ENCODE measurements at regions not wholly inside any gene's neighbourhood (a gene's known extent, or its start where the extent isn't known, plus 50 kb on each side); places are given as distances from the start of the nearest gene placed in this dataset.

DNA sequence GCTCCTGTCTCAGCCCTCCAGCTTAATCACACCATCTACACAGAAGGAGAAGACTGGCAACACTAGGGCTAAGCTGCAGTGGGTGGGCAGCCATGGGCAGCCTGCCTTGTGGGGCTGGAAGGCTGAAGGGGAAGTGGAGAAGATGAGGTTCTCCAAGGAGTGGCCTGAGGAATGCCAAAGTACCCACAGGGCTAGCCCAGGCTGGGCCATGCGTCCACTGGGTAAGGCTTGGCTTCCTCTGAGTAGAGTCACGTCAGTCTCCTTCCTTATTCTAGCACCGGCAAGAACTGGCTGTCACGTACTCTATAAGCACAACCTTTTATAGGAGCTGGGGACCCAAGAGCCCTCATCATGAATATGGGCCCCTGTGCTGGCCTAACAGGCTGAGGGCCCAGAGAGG is 110.6 kb upstream of the SIRPA start:
- Histone ChIP-seq H3K4me2 (ENCODE audit: low read length) (no peak overlapping the region), H3K79me2 (ENCODE audit: insufficient read depth, low read length) (no peaks in the 10 kb centered on the region), H2AFZ (ENCODE audit: low read length) (no peak overlapping the region), H3K4me1 (ENCODE audit: insufficient read depth, low read length, severe bottlenecking) (no peaks in the 10 kb centered on the region), H3K9me3 (ENCODE audit: low read length) (no peaks in the 10 kb centered on the region), H4K20me1 (ENCODE audit: insufficient read depth, low read length) (no peaks in the 10 kb centered on the region), H3K9ac (ENCODE audit: low read length) (no peak overlapping the region), H3K27ac (ENCODE audit: low read depth, low read length, poor library complexity, severe bottlenecking) (no peak overlapping the region), H3K27me3 (ENCODE audit: insufficient read depth, low read length) (0 out of 2 replicates have a peak, but pooled peaks cover 2% of the 10 kb centered on the region), H3F3A (ENCODE audit: insufficient read depth, low read length) (no peaks in the 10 kb centered on the region), H3K9me2 (ENCODE audit: low read depth, low read length) (no peaks in the 10 kb centered on the region), H3K4me3 (ENCODE audit: low read depth, low read length, poor library complexity, severe bottlenecking) (no peak overlapping the region), H3K36me3 (ENCODE audit: insufficient read depth, low read length) (no peaks in the 10 kb centered on the region)
- TF ChIP-seq, protein P1, sequence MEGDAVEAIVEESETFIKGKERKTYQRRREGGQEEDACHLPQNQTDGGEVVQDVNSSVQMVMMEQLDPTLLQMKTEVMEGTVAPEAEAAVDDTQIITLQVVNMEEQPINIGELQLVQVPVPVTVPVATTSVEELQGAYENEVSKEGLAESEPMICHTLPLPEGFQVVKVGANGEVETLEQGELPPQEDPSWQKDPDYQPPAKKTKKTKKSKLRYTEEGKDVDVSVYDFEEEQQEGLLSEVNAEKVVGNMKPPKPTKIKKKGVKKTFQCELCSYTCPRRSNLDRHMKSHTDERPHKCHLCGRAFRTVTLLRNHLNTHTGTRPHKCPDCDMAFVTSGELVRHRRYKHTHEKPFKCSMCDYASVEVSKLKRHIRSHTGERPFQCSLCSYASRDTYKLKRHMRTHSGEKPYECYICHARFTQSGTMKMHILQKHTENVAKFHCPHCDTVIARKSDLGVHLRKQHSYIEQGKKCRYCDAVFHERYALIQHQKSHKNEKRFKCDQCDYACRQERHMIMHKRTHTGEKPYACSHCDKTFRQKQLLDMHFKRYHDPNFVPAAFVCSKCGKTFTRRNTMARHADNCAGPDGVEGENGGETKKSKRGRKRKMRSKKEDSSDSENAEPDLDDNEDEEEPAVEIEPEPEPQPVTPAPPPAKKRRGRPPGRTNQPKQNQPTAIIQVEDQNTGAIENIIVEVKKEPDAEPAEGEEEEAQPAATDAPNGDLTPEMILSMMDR (IDR thresholded peaks at IDR 0.05; ENCODE audit: low read length): no peak
- TF ChIP-seq EZH2 (IDR thresholded peaks at IDR 0.05; ENCODE audit: borderline replicate concordance, low read length): no peak

DNA sequence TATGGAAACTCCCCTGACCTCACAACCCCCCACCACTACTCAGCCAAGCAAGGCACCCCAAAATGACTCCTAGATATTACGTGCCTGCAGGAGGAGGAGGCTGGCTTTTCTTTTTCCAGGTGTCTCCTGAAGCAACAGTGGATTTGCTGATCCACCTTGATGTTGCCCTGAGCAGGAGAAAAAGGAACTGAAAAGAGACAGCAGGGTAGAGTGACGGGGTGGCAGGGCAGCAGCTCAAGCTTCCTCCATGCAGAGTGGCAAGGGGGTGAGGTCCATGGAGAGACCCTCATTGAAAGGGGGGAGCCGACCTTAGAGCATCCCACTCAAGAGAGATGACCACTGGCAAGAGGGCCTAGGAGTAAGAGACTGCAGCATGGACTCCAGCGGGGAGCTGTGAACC is 112.0 kb upstream of the SIRPA start:
- no peak for TF ChIP-seq EZH2 (IDR thresholded peaks at IDR 0.05; ENCODE audit: borderline replicate concordance, low read length)
- TF ChIP-seq, protein P1 (IDR thresholded peaks at IDR 0.05; ENCODE audit: low read length): no peak
- Histone ChIP-seq H3K36me3 (ENCODE audit: insufficient read depth, low read length) (no peaks in the 10 kb centered on the region), H3K27ac (ENCODE audit: low read depth, low read length, poor library complexity, severe bottlenecking) (no peak overlapping the region), H4K20me1 (ENCODE audit: insufficient read depth, low read length) (no peaks in the 10 kb centered on the region), H3K4me3 (ENCODE audit: low read depth, low read length, poor library complexity, severe bottlenecking) (no peak overlapping the region), H3K27me3 (ENCODE audit: insufficient read depth, low read length) (0 out of 2 replicates have a peak, but pooled peaks cover 2% of the 10 kb centered on the region), H3K79me2 (ENCODE audit: insufficient read depth, low read length) (no peaks in the 10 kb centered on the region), H2AFZ (ENCODE audit: low read length) (no peak overlapping the region), H3F3A (ENCODE audit: insufficient read depth, low read length) (no peaks in the 10 kb centered on the region), H3K9me3 (ENCODE audit: low read length) (no peaks in the 10 kb centered on the region), H3K4me2 (ENCODE audit: low read length) (no peak overlapping the region), H3K9me2 (ENCODE audit: low read depth, low read length) (no peaks in the 10 kb centered on the region), H3K9ac (ENCODE audit: low read length) (no peak overlapping the region), H3K4me1 (ENCODE audit: insufficient read depth, low read length, severe bottlenecking) (no peaks in the 10 kb centered on the region)

DNA sequence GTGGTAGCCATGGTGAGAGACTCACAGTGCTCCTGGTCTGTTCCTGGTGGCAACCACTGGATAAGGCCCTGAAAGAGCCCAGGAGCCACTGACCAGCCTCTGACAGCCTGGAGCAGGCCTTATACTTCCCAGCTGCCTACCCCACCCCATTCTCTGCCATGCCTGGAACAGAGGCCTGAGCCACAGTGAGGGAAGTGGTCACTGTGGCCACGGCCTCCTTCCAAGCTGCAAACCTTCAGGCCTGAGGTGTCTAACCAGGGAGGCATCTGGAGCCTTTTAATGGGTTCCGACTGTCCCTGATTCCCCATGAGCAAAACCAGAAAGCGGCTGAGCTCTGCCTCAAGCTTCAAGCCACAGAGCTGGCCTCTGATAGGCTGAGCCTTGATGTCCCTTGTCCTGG is 113.0 kb upstream of the SIRPA start:
- Histone ChIP-seq H3K9ac (ENCODE audit: low read length) (no peak overlapping the region), H3K4me3 (ENCODE audit: low read depth, low read length, poor library complexity, severe bottlenecking) (no peak overlapping the region)

More for the DNA sequence above, 113.0 kb upstream of the SIRPA start:
- Histone ChIP-seq H3K4me2 (ENCODE audit: low read length) (no peak overlapping the region), H3K9me3 (ENCODE audit: low read length) (no peaks in the 10 kb centered on the region), H3K4me1 (ENCODE audit: insufficient read depth, low read length, severe bottlenecking) (peaks cover under 1% of the 10 kb centered on the region), H3K27ac (ENCODE audit: low read depth, low read length, poor library complexity, severe bottlenecking) (no peak overlapping the region), H3K36me3 (ENCODE audit: insufficient read depth, low read length) (no peaks in the 10 kb centered on the region), H3K27me3 (ENCODE audit: insufficient read depth, low read length) (no peaks in the 10 kb centered on the region), H3F3A (ENCODE audit: insufficient read depth, low read length) (no peaks in the 10 kb centered on the region), H2AFZ (ENCODE audit: low read length) (no peak overlapping the region), H4K20me1 (ENCODE audit: insufficient read depth, low read length) (no peaks in the 10 kb centered on the region), H3K9me2 (ENCODE audit: low read depth, low read length) (no peaks in the 10 kb centered on the region), H3K79me2 (ENCODE audit: insufficient read depth, low read length) (no peaks in the 10 kb centered on the region)
- TF ChIP-seq, protein P1 (IDR thresholded peaks at IDR 0.05; ENCODE audit: low read length): no peak
- TF ChIP-seq EZH2 (IDR thresholded peaks at IDR 0.05; ENCODE audit: borderline replicate concordance, low read length): no peak

Measured in OCI-LY1 (cell line).